Nephron (organoid): ENCODE measurements at regions not wholly inside any gene's neighbourhood (a gene's known extent, or its start where the extent isn't known, plus 50 kb on each side); places are given as distances from the start of the nearest gene placed in this dataset.

Experiments
- H3K27ac Mint-ChIP-seq, 3 experiments: 2 replicates each; pipeline ENCODE4 v1.8.0; 2020; ENCODE audit warnings: mixed read lengths in 3 of 3, mild to moderate bottlenecking in 2 of 3, moderate library complexity in 1 of 3
- H3K27me3 Mint-ChIP-seq: 2 replicates; pipeline ENCODE4 v1.8.0; 2021; ENCODE audit warnings: low read depth, mild to moderate bottlenecking, moderate library complexity, mixed read lengths
- H3K36me3 Mint-ChIP-seq: 2 replicates; pipeline ENCODE4 v1.8.0; 2020; ENCODE audit warnings: low read depth, mixed read lengths
- H3K4me1 Mint-ChIP-seq: 2 replicates; pipeline ENCODE4 v1.8.0; 2020; ENCODE audit warnings: mixed read lengths
- H3K4me3 Mint-ChIP-seq, 3 experiments: 2 replicates each; pipeline ENCODE4 v1.8.0; 2020; ENCODE audit warnings: mild to moderate bottlenecking in 3 of 3, mixed read lengths in 3 of 3, moderate library complexity in 2 of 3
- H3K9me3 Mint-ChIP-seq: 2 replicates; pipeline ENCODE4 v1.8.0; 2020; ENCODE audit warnings: mixed read lengths
- TF ChIP-seq, protein P1 (sequence below), 3 experiments: fragments of 200-600 bp; sonication (generic); IDR thresholded peaks; one replicate each; pipeline ENCODE4 v1.5.0; 2021; ENCODE audit warnings: antibody characterized with exemption in 3 of 3; ENCODE audit not compliant: unreplicated experiment in 3 of 3

DNA sequence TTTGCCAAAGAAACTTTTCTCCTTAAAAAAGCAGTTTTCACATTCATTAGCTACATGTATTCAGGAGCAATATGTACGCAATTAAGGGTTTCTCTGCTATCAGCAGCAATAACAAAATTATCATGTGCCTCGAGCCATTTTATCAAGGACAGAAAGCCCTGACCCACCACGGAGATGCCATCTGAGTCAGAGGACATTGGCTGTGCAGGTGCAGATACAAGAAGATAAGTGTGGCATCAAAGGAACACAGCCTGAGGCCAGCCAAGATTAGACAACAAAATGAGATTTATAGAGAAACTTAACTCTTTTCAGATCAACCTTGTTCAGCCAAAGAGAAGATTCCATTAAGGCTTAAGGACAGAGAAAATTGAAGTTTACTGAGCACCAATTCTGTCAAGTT is 115.2 kb upstream of the LGSN start:
- no peak overlapping the region for H3K4me3 Mint-ChIP-seq
- peaks cover 4% of the 10 kb centered on the region for H3K9me3 Mint-ChIP-seq
- TF ChIP-seq, protein P1, sequence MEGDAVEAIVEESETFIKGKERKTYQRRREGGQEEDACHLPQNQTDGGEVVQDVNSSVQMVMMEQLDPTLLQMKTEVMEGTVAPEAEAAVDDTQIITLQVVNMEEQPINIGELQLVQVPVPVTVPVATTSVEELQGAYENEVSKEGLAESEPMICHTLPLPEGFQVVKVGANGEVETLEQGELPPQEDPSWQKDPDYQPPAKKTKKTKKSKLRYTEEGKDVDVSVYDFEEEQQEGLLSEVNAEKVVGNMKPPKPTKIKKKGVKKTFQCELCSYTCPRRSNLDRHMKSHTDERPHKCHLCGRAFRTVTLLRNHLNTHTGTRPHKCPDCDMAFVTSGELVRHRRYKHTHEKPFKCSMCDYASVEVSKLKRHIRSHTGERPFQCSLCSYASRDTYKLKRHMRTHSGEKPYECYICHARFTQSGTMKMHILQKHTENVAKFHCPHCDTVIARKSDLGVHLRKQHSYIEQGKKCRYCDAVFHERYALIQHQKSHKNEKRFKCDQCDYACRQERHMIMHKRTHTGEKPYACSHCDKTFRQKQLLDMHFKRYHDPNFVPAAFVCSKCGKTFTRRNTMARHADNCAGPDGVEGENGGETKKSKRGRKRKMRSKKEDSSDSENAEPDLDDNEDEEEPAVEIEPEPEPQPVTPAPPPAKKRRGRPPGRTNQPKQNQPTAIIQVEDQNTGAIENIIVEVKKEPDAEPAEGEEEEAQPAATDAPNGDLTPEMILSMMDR (IDR thresholded peaks at IDR 0.05; ENCODE audit: unreplicated experiment in 3 of 3): no peak
- no peak overlapping the region for H3K27ac Mint-ChIP-seq
- H3K4me1 Mint-ChIP-seq: no peaks in the 10 kb centered on the region
- peaks cover 4% of the 10 kb centered on the region for H3K27me3 Mint-ChIP-seq
- H3K36me3 Mint-ChIP-seq: no peaks in the 10 kb centered on the region

DNA sequence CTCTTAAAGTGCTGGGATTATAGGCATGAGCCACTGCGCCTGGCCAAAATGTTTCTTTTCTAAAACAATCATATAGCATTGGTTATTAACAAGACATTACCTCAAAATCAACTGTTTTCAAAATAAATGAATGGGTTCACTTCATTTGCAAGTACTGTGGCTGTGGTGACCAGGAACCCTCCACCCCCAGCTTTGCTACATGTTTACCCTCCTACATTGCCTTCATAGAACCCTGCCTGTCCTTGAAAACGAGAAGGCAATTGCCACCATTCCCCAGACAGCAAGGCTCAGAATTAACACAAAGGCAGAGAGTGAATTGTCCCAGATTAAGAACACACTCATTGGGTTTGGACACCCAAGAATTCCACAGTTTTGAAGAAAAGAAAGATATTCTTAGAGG is 116.6 kb upstream of the LGSN start:
- H3K9me3 Mint-ChIP-seq: peaks cover 4% of the 10 kb centered on the region
- no peak overlapping the region for H3K4me3 Mint-ChIP-seq
- TF ChIP-seq, protein P1 (IDR thresholded peaks at IDR 0.05; ENCODE audit: unreplicated experiment in 3 of 3): no peak
- no peak overlapping the region for H3K27ac Mint-ChIP-seq
- peaks cover 4% of the 10 kb centered on the region for H3K27me3 Mint-ChIP-seq
- H3K4me1 Mint-ChIP-seq: no peaks in the 10 kb centered on the region
- H3K36me3 Mint-ChIP-seq: no peaks in the 10 kb centered on the region

DNA sequence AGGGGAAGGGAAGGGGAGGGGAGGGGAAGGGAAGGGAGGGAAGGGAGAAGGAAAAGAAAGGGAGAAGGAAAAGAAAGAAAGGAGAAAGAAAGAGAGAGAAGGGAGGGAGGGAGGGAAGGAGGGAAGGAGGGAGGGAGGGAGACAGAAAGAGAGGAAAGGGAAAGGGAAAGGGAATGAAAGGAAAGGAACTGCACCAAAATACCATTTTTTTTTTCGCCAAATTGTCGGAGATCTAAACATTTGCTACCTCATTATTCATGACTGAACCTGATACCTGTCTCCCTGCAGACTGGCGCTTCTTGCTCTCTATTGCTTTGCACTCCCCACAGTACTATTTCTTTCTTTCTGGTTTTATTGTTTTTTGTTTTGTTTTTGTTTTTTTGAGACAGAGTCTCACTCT is 117.3 kb upstream of the LGSN start:
- Mint-ChIP-seq H3K4me1 (no peaks in the 10 kb centered on the region), H3K27ac (no peak overlapping the region), H3K36me3 (no peaks in the 10 kb centered on the region), H3K27me3 (peaks cover 8% of the 10 kb centered on the region), H3K4me3 (no peak overlapping the region), H3K9me3 (peaks cover 4% of the 10 kb centered on the region)
- TF ChIP-seq, protein P1 (IDR thresholded peaks at IDR 0.05; ENCODE audit: unreplicated experiment in 3 of 3): no peak

DNA sequence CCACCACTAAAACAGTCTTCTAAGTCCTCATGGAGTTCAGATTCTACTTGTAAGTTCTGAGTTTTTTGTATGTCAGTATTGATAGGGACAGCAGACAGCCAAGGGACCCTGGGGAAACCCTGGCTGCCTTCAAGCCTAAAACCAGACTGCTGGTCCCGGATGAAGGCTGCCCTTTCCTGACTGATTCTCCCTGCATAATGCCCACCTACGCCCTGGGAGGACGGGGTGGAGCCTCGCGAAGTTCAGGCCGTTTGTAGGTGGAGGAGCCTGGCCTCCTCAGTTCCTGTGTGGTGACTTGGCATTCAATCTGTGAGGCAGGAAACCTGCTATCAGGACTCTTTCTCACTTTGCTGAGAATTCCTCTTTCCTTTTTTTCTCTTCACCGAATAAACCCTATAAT is 120.3 kb upstream of the LGSN start:
- H3K27me3 Mint-ChIP-seq: peaks cover 10% of the 10 kb centered on the region
- no peak overlapping the region for H3K27ac Mint-ChIP-seq
- TF ChIP-seq, protein P1 (IDR thresholded peaks at IDR 0.05; ENCODE audit: unreplicated experiment in 3 of 3): no peak
- H3K4me1 Mint-ChIP-seq: no peaks in the 10 kb centered on the region
- H3K36me3 Mint-ChIP-seq: no peaks in the 10 kb centered on the region
- H3K4me3 Mint-ChIP-seq: no peak overlapping the region
- H3K9me3 Mint-ChIP-seq: peaks cover 4% of the 10 kb centered on the region

DNA sequence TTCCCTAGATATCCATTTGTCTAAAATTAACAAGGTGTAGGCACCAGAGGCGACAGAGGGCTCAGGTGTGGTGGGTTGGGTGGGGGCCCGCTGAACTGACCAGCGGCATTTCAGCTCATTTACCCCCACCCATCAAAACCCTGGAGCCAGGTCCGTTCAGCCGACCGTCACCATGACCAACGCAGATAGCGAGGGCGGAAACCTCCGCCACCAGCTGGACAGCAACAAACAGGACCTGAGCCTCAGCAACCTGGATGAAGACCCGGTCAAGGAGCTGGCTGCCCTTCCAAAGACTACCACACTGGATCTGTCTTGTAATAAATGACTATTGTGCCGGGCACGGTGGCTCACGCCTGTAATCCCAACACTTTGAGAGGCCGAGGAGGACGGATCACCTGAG is 120.8 kb upstream of the LGSN start:
- Mint-ChIP-seq H3K36me3 (no peaks in the 10 kb centered on the region), H3K9me3 (peaks cover 4% of the 10 kb centered on the region), H3K4me1 (no peaks in the 10 kb centered on the region), H3K27me3 (peaks cover 10% of the 10 kb centered on the region), H3K4me3 (no peak overlapping the region), H3K27ac (no peak overlapping the region)
- TF ChIP-seq, protein P1 (IDR thresholded peaks at IDR 0.05; ENCODE audit: unreplicated experiment in 3 of 3): no peak

DNA sequence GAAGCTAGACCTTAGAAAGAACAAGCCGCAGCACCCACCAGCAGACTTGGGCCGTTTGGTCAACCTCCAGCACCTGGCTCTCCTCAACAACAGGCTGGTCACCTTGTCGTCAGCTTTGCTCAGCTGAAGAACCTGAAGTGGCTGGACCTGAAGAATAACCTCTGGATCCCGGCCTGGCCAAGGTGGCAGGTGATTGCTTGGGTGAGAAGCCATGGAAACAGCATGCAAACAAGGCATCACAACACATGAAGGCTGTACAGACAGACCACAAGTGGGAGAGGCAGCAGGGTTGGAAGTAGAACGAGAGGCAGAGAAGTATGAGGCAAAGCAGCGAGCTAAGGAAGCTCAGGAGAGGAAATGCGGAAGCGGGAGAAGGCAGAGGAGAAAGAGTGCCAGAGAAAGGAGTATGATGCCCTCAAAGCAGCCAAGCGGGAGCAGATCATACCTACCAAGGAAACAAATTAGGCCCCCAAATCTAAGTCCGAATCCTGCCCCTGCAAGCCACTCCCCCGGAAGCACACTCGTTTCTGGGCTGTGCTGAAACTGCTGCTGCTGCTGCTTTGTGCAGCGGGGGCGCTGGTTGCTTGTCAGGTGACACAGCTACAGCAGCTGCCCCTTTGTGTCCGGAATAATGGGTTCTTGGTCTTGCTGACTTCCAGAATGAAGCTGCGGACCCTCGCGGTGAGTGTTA is 121.6 kb upstream of the LGSN start:
- no peaks in the 10 kb centered on the region for H3K4me1 Mint-ChIP-seq
- TF ChIP-seq, protein P1 (IDR thresholded peaks at IDR 0.05; ENCODE audit: unreplicated experiment in 3 of 3): no peak
- H3K36me3 Mint-ChIP-seq: no peaks in the 10 kb centered on the region
- H3K9me3 Mint-ChIP-seq: peaks cover 4% of the 10 kb centered on the region
- H3K4me3 Mint-ChIP-seq: no peak overlapping the region
- H3K27ac Mint-ChIP-seq: no peak overlapping the region
- H3K27me3 Mint-ChIP-seq: peaks cover 10% of the 10 kb centered on the region
